H1 (cell line): ENCODE measurements at regions not wholly inside any gene's neighbourhood (a gene's known extent, or its start where the extent isn't known, plus 50 kb on each side); places are given as distances from the start of the nearest gene placed in this dataset.

Experiments
- ASH2L ChIP-seq: fragments of 200-600, 300-600 bp; sonication (generic); IDR thresholded peaks from one replicate; pipeline ENCODE4 v1.7.1; 2017; ENCODE audit warnings: low read length
- CHD2 ChIP-seq: IDR thresholded peaks from 2 replicates; pipeline ENCODE4 v1.6.1; 2012; ENCODE audit warnings: low read length, improper control_type of control experiment
- CHD7 ChIP-seq: fragments of 300-600 bp; sonication (generic); IDR thresholded peaks from 2 replicates; pipeline ENCODE4 v1.7.1; 2012; ENCODE audit warnings: low read length, moderate library complexity, mild to moderate bottlenecking, inconsistent platforms; ENCODE audit not compliant: insufficient replicate concordance
- CREB1 ChIP-seq: IDR thresholded peaks from 2 replicates; pipeline ENCODE4 v1.6.1; 2012; ENCODE audit warnings: inconsistent platforms
- CTBP2 ChIP-seq: IDR thresholded peaks from 2 replicates; pipeline ENCODE4 v1.7.0; 2011; ENCODE audit warnings: borderline replicate concordance, mild to moderate bottlenecking, moderate library complexity, mixed read lengths, low read length; ENCODE audit not compliant: insufficient read depth, insufficient read length
- JUND ChIP-seq: IDR thresholded peaks from 2 replicates; pipeline ENCODE4 v1.6.1; 2011; ENCODE audit warnings: mild to moderate bottlenecking, improper control_type of control experiment, low read length
- KDM4A ChIP-seq: IDR thresholded peaks from one replicate; pipeline ENCODE4 v1.7.1; 2012; ENCODE audit warnings: low read depth, mild to moderate bottlenecking, moderate library complexity, low read length, inconsistent platforms; ENCODE audit not compliant: severe bottlenecking
- KDM5A ChIP-seq: fragments of 200-600 bp; IDR thresholded peaks from 2 replicates; pipeline ENCODE4 v1.7.1; 2012; ENCODE audit warnings: mild to moderate bottlenecking, low read length, inconsistent platforms, mixed read lengths
- POU5F1 ChIP-seq: IDR thresholded peaks from 2 replicates; pipeline ENCODE4 v1.6.1; 2011; ENCODE audit warnings: low read depth, mild to moderate bottlenecking, low read length, moderate library complexity
- RFX5 ChIP-seq: IDR thresholded peaks from 2 replicates; pipeline ENCODE4 v1.6.1; 2011; ENCODE audit warnings: low read depth, low read length, improper control_type of control experiment, borderline replicate concordance
- SAP30 ChIP-seq: fragments of 300-600 bp; sonication (generic); IDR thresholded peaks from 2 replicates; pipeline ENCODE4 v1.7.1; 2012; ENCODE audit warnings: low read length, moderate library complexity, mild to moderate bottlenecking, inconsistent platforms; ENCODE audit not compliant: insufficient read depth, insufficient replicate concordance
- SIRT6 ChIP-seq: IDR thresholded peaks from one replicate; pipeline ENCODE4 v1.7.1; 2012; ENCODE audit warnings: low read length, inconsistent platforms

GRCh38 chr12:42936991-42937390 is 347.4 kb upstream of the PRICKLE1 start (continued):
- TF ChIP-seq CHD7 (no peak), ASH2L (no peak), CTBP2 (no peak), POU5F1 (no peak), RFX5 (no peak), CHD2 (no peak), JUND (no peak), SAP30 (no peak), SIRT6 (no peak), KDM4A (no peak), KDM5A (no peak), CREB1 (no peak)
- TF ChIP-seq, all 59 proteins: peak for 0
